GM18517 (cell line): ENCODE measurements at regions not wholly inside any gene's neighbourhood (a gene's known extent, or its start where the extent isn't known, plus 50 kb on each side); places are given as distances from the start of the nearest gene placed in this dataset.

Source experiments
- ATAC-seq: cut with Tn5 transposase; IDR thresholded peaks from one replicate; pipeline ENCODE4 v1.9.1; 2021; ENCODE audit warnings: mild to moderate bottlenecking, moderate library complexity; ENCODE audit not compliant: unreplicated experiment

DNA sequence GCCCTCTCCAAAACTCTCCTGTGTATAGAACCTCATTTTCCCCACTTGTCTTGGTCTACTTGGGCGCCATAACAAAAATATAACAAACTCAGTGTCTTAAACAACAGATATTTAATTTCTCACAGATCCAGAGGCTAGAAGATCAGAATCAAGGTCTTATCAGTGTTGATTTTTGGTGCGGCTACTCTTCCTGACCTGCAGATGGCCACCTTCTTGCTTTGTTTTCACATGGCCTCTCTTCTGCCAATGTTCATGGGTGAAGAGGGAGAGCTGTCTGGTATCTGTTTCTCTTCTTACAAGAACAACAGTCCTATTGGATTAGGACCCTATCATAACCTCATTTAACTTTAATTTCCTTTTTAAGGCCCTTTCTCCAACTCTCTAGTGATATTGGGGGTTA, 177.3 kb downstream of the PABPC4L start:
- ATAC-seq: no peak

GRCh38 chr4:134019657-134020056, 181.9 kb downstream of the PABPC4L start:
- no peak for ATAC-seq

- no peak for ATAC-seq
Observed at GRCh38 chr4:134018846-134019245, 182.7 kb downstream of the PABPC4L start.

DNA sequence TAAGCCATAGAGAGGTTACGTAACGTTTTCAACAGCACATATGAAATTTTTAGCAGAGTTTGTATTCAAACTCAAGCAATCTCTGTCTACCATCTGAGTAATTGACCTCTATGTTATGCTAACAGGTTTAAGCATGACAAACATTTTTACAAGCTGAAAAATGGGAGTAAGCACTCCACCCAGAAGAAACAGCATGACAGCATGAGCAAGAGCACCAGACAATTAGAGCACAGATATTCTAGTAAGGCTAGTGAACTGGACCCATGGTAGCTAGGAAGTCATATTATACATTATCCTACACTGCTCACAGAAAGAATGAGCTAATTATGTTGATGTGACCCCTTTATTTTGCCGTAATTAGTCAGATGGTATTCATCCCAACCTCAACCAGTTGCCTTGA, 200.5 kb downstream of the PABPC4L start:
- ATAC-seq: no peak

DNA sequence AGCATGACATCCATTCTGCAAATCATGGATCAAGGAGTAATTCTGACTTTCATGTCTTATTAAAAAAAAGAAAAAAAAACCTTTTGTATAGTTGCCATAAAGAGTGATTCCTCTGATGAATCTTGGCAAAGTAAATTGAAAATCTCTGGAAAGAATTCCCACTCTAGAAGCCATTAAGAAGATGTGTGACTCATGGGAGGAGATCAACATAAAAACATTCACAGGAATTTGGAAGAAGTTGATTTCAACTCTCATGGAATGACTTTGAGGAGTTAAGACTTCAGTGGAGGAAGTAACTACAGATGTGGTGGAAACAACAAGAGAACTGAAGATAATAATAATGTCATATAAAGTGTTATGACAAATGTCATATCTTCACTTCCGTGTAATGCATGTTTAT, 204.2 kb downstream of the PABPC4L start:
- no peak for ATAC-seq

DNA sequence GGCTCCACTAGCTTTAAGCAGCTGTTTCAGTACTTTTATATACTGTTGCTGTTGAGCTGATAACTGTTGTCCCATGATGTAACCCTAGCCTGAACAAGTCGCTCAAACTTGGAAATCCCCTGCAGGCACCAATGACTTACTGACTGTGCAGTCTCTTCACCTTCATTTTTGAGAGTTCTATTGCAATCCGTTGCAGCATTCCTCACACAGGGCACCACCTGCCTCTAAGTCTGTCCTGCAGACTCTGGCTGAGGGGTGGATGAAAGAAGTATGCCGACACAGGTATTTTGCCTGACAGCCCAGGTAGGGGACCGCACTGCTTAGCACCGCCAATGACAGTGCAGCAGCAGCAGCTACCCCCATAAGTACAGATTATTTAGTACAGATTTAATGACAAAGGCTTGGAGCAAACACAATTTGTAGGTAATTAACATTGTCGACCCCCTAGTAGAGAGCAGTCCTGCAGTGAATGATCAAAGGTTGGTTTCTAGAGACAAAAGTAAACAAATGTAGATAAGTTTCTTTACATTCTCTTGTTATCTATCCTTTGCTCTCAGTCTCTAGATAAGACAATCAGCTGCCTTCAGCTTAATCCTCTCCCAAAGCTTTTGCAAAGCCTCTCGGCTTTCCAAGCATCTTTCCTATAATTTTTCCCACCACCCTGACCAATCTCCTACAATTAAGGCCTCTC, 205.0 kb downstream of the PABPC4L start:
- ATAC-seq: no peak

GRCh38 chr4:133995243-133995960, 206.2 kb downstream of the PABPC4L start:
- no peak for ATAC-seq

DNA sequence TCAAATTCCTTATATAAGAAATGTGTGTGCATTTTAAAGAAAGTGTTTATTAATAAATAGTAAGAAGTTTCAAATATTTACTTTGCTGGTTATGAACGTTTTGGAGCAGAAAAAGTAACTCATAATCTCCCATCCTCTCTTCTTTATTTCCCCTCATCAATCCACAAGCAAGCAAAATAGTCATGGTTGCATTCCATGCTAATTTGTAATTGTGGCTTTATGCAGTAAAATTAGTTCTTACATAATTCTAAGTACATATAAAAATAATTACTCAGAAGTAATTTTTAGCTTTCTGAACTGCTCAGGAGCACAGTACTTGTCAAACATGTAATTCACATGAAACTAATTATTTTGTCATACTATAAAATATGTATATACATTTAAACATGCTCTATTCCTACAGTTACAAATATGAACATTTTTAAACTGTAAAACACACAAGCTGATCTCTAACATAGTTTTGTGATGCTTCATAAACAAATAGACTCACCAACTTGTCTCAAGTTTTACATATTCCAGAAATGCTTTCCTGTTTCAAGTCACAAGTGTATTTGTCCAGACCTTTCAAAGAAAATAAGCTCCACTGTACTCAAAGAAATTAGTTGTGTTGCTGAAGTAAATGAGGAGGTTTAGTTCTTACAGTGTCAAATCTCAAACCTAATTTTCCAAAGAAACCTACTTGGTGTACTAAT, 218.9 kb downstream of the PABPC4L start:
- no peak for ATAC-seq

DNA sequence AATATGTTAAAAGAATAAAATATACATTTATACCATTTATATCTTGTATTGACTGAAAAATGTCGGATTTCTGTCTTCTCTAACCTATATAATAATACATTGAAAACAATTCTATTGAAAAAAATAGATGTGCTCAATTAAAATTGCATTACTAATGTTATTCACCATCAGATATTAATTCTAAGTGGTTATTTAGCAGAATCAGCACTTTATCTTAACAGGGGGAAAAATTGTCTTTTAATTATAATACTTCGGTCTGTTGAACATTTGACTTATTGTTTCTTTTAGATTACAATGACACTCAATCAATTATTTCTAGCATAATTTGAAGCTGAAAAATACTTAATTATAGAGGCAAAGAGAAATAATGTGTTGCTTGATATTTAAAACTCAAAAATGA, 220.3 kb downstream of the PABPC4L start:
- ATAC-seq: no peak

DNA sequence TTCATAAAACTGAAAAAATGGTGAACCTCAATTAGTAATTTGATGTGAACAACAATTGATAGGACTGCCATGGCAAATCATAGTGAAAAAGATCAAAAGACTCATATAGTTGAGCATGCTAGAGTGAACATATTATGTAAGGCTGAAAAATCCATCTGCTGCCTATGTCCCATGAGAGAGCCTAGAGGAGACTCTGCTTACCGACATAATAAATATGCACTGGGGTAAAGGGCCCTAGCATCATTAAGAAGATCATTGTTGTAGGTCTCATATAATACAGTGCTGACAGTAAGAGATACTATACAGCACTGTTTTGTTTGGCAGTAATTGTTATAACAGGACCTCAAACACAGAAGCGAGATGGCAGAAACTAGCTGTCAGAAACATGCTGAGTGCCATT, 229.0 kb downstream of the PABPC4L start:
- no peak for ATAC-seq

- ATAC-seq: no peak
Observed at GRCh38 chr4:133969202-133969848, 232.3 kb downstream of the PABPC4L start.

DNA sequence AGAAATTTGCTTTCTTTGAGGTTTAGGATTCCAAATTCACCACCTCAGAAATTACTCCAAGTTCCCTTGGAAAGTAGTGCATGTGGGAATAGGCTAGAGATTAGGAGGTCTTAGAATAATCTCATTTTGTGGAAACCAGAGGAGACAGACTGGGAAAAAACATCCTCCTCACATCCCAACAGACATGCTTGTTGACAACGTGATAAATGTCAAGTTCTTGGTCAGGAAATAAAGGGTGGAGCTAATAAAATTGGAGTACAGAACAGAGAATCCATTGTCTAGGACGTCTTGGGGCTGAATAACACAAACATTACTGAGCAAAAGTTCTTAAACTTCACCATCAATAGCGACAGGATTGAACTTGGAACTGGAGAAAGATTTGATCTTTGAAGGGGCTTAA, 233.4 kb downstream of the PABPC4L start:
- no peak for ATAC-seq

DNA sequence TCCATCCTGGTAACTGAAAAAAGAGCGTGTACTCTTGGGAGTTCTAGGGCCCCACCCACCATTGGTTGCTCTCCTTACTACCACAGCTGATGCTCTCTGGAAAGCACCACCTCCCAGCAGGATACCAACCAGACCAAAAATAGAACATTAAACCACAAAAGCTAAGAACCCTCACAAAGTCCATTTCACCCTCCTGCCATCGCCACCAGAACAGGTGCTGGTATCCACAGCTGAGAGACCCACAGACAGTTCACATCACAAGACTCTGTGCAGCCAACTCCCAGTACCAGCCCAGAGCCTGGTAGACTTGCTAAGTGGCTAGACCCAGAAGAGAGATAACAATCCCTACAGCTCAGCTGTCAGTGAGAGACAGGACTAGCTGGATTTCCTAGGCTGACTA, 240.6 kb downstream of the PABPC4L start:
- ATAC-seq: no peak

GRCh38 chr4:133943081-133943480, 258.5 kb downstream of the PABPC4L start:
- ATAC-seq: no peak

DNA sequence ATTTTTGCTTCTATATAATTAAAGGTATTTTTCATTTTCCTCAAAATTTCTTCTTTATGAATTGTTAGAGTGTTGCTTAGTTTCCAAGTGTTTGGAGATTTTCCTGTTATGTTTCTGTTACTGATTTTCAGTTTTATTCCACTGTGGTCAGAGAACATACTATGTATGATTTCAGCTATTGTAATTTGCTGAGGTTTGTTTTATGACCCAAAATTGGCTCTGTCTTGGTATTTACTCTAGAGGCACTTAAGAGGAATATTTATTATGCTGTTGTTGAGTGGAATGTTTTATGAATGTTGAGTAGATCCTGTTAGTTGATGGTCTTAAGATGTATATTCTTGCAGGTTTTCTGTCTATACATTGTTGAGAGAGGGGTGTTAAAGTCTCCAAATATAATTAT, 263.5 kb downstream of the PABPC4L start:
- no peak for ATAC-seq

GRCh38 chr4:133929531-133930239, 271.9 kb downstream of the PABPC4L start:
- no peak for ATAC-seq

GRCh38 chr4:133921280-133922195, 280.1 kb downstream of the PABPC4L start:
- no peak for ATAC-seq

GRCh38 chr4:133920236-133920635, 281.4 kb downstream of the PABPC4L start:
- no peak for ATAC-seq

- ATAC-seq: no peak
Observed at GRCh38 chr4:133910165-133910564, 291.4 kb downstream of the PABPC4L start.

DNA sequence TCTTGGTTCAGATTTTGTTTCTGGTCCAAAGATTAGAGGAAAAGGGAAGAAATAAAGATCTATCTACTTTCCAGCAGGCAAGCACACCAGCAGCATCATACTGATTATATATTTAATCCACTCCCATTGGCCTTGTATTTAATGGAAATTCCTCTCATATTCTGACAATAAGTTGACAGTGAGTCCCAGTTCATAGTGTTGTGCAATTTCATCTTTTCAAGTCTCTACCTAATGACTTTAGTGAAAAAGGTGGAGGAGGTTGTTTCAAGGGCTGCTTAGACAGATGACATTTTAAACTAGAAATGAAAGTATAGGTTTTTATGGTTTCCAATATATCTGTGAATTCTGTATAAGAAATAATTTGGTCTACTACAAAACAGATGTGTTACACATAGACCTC, 298.6 kb downstream of the PABPC4L start:
- no peak for ATAC-seq
